GM12878 (cell line): ENCODE measurements at regions not wholly inside any gene's neighbourhood (a gene's known extent, or its start where the extent isn't known, plus 50 kb on each side); places are given as distances from the start of the nearest gene placed in this dataset.

Source experiments
- ATAC-seq: fragments of 200-7000 bp; cut with Tn5 transposase; 3 replicates; pipeline ENCODE4 v1.9.1; 2020; ENCODE audit warnings: mild to moderate bottlenecking, moderate library complexity
- BruUV-seq: library from RNA; stranded (reverse); fragments of 400-500 nt; replicated peaks from 2 replicates; lab custom pipeline; 2021; lab: Mats Ljungman, UMichigan
- CTCF ChIA-PET: fragments of 300-600 bp; sonication (Branson Sonifier 250); formaldehyde crosslinking; extraction: SDS; loops from one replicate; lab custom pipeline; 2021; ENCODE audit warnings: inconsistent platforms; lab: Yijun Ruan, JAX
- POLR2A ChIA-PET: fragments of 350-600 bp; formaldehyde crosslinking; extraction: SDS; loops from one replicate; lab custom pipeline; 2021; ENCODE audit warnings: inconsistent platforms; lab: Charles Lee
- RAD21 ChIA-PET: fragments of 300-600 bp; sonication (Branson Sonifier 250); formaldehyde crosslinking; loops from one replicate; lab custom pipeline; 2023; ENCODE audit warnings: antibody characterized with exemption; ENCODE audit not compliant: unreplicated experiment; lab: Charles Lee
- SMC1A ChIA-PET: fragments of 300-600 bp; sonication (Branson Sonifier 250); formaldehyde crosslinking; loops from one replicate; lab custom pipeline; 2023; ENCODE audit not compliant: unreplicated experiment, uncharacterized antibody; lab: Charles Lee
- DNase-seq: peaks from one replicate; pipeline ENCODE4 v3.0.0-alpha.2; 2011; ENCODE audit warnings: low read depth, low spot score
- FAIRE-seq: peaks from 3 replicates; lab custom pipeline; 2011; peaks lifted over from hg19 to GRCh38; lab: Jason Lieb, UNC
- H2AFZ ChIP-seq: 2 replicates; pipeline ENCODE4 v1.6.0; 2011; ENCODE audit warnings: low read depth, low read length, control low read depth; ENCODE audit not compliant: control insufficient read depth
- H3K27ac ChIP-seq: 2 replicates; pipeline ENCODE4 v1.5.1; 2011; ENCODE audit warnings: control low read depth; ENCODE audit not compliant: control insufficient read depth, insufficient read depth
- H3K27me3 ChIP-seq, 2 experiments: replicated peaks in 1 of 2; 2 replicates each; pipeline versions ENCODE4 v1.6.0 to v1.6.1; 2011; ENCODE audit warnings: low read length in 1 of 2; ENCODE audit not compliant: control insufficient read depth in 2 of 2, insufficient read depth in 2 of 2
- H3K36me3 ChIP-seq, 2 experiments: 2 replicates each; pipeline ENCODE4 v1.5.1; 2011; ENCODE audit warnings: low read length in 1 of 2; ENCODE audit not compliant: control insufficient read depth in 2 of 2, insufficient read depth in 2 of 2
- H3K4me1 ChIP-seq: 2 replicates; pipeline ENCODE4 v1.6.1; 2011; ENCODE audit warnings: mild to moderate bottlenecking, low read length, moderate library complexity, mixed read lengths; ENCODE audit not compliant: control insufficient read depth, insufficient read depth
- H3K4me2 ChIP-seq: 2 replicates; pipeline ENCODE4 v1.6.0; 2011; ENCODE audit warnings: control low read depth; ENCODE audit not compliant: control insufficient read depth, insufficient read depth
- H3K4me3 ChIP-seq: fragments of 200-600 bp; sonication (generic); 2 replicates; pipeline ENCODE4 v1.5.1; 2016
- H3K79me2 ChIP-seq: 2 replicates; pipeline ENCODE4 v1.6.0; 2011; ENCODE audit warnings: low read length; ENCODE audit not compliant: control insufficient read depth, insufficient read depth
- H3K9ac ChIP-seq: 2 replicates; pipeline ENCODE4 v1.8.0; 2011; ENCODE audit warnings: low read length, control low read depth, mixed read lengths; ENCODE audit not compliant: control insufficient read depth, insufficient read depth
- H3K9me3 ChIP-seq: replicated peaks from 3 replicates; pipeline ENCODE4 v1.5.1; 2011; ENCODE audit warnings: mild to moderate bottlenecking, low read length; ENCODE audit not compliant: control insufficient read depth, insufficient read depth
- H4K20me1 ChIP-seq: 2 replicates; pipeline ENCODE4 v1.6.0; 2011; ENCODE audit not compliant: control insufficient read depth, insufficient read depth
- CBX3 ChIP-seq: fragments of 200-600 bp; sonication (generic); IDR thresholded peaks from 2 replicates; pipeline ENCODE4 v1.6.1; 2016; ENCODE audit warnings: low read depth, borderline replicate concordance
- CTCF ChIP-seq, 3 experiments: IDR thresholded peaks in 2 of 3; conservative IDR thresholded peaks in 1 of 3; 2 replicates each; pipeline ENCODE4 v1.5.1; 2011; ENCODE audit warnings: low read depth in 3 of 3, low read length in 3 of 3, mild to moderate bottlenecking in 3 of 3, control low read depth in 2 of 3, moderate library complexity in 2 of 3, inconsistent platforms in 1 of 3, mixed read lengths in 1 of 3; ENCODE audit not compliant: control insufficient read depth in 2 of 3, insufficient read depth in 1 of 3; ENCODE audit errors: extremely low read depth in 1 of 3
- E2F8 ChIP-seq: fragments of 450-650 bp; IDR thresholded peaks from 2 replicates; pipeline ENCODE4 v1.6.1; 2018; ENCODE audit warnings: mild to moderate bottlenecking, low read depth, moderate library complexity; ENCODE audit not compliant: partially characterized antibody
- RAD21 ChIP-seq: IDR thresholded peaks from 2 replicates; pipeline ENCODE4 v1.6.1; 2011; ENCODE audit warnings: mild to moderate bottlenecking, low read depth, low read length, moderate library complexity; ENCODE audit not compliant: insufficient read depth
- RB1 ChIP-seq: fragments of 450-650 bp; formaldehyde crosslinking; IDR thresholded peaks from 2 replicates; pipeline ENCODE4 v1.6.1; 2017; ENCODE audit warnings: mild to moderate bottlenecking, borderline replicate concordance
- RUNX3 ChIP-seq: IDR thresholded peaks from 2 replicates; pipeline ENCODE4 v1.6.1; 2012; ENCODE audit warnings: low read length, inconsistent platforms
- SREBF1 ChIP-seq: IDR thresholded peaks from 2 replicates; pipeline ENCODE4 v1.6.1; 2012; ENCODE audit warnings: mild to moderate bottlenecking, low read length
- STAT1 ChIP-seq: fragments of 450-650 bp; conservative IDR thresholded peaks from 2 replicates; pipeline ENCODE4 v1.6.1; 2014; ENCODE audit warnings: antibody characterized with exemption, mild to moderate bottlenecking
- WRNIP1 ChIP-seq: IDR thresholded peaks from 2 replicates; pipeline ENCODE4 v1.6.1; 2011; ENCODE audit warnings: low read depth, low read length, improper control_type of control experiment, borderline replicate concordance
- WGBS: methylation state at CpG from one replicate; pipeline ENCODE4 v1.1.6; 2016; ENCODE audit warnings: low lambda C conversion rate; ENCODE audit not compliant: insufficient replicate concordance, insufficient coverage; ENCODE audit errors: missing lambda C conversion rate; 5-methylcytosine and 5-hydroxymethylcytosine counted together
- in situ Hi-C: fragments of 300-500 bp; cut with MboI; formaldehyde crosslinking; loops from 9 replicates; pipeline ENCODE4 v1.14.3; 2018; ENCODE audit warnings: mixed read lengths
- intact Hi-C: fragments of 100-400 bp; cut with micrococcal nuclease; formaldehyde crosslinking; loops from one replicate; pipeline ENCODE4 v1.14.2; 2022; ENCODE audit not compliant: unreplicated experiment

DNA sequence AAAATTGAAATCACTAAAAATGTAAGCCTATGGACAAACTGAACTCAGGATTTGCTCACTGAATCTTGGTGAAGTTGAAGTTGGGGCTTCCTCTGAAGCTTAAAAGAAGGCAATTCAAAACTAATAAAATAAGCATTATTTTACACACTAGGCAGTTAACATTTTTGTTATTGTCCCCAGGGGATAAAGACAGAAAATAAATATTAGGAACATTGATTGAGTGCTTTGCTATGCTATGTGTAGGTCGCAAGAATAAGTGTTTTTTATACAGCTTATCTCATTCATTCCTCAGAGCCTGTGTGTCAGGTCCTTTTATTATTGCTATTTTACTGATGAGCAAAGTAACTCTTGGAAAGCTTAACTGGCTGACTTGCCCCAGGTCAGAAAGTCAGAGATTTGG, 82.2 kb downstream of the ZNF608 start:
- H2AFZ ChIP-seq = no peak overlapping the region
- TF ChIP-seq CBX3 (no peak), RB1 (no peak), CTCF (IDR thresholded peaks at IDR 0.05 in 2 of 3, conservative IDR thresholded peaks at IDR 0.05 in 1 of 3; ENCODE audit: control insufficient read depth in 2 of 3, extremely low read depth in 1 of 3, insufficient read depth in 1 of 3, low read depth in 3 of 3, low read length in 3 of 3) (no peak), RUNX3 (no peak), E2F8 (no peak), STAT1 (no peak), SREBF1 (no peak), WRNIP1 (no peak), RAD21 (no peak)
- in situ Hi-C loops = no loop called here
- no peaks in the 10 kb centered on the region for H3K27me3 ChIP-seq
- H4K20me1 ChIP-seq = no peaks in the 10 kb centered on the region
- H3K4me3 ChIP-seq = no peak overlapping the region
- FAIRE-seq (no peak), DNase-seq (no peak), ATAC-seq (no peak)
- no peaks in the 10 kb centered on the region for H3K9me3 ChIP-seq
- no peaks in the 10 kb centered on the region for H3K36me3 ChIP-seq
- SMC1A ChIA-PET = interaction anchor here (0.9 to 2.1 kb wide), 7 partner anchors 11 to 81 kb away, joined by 3 to 8 read pairs (median 4); no protein-coding TSS in a partner anchor
- H3K9ac ChIP-seq = no peak overlapping the region
- peaks cover 8% of the 10 kb centered on the region; the same call in 1 of the 2 replicates for H3K4me1 ChIP-seq
- RAD21 ChIA-PET = no interaction called here
- H3K79me2 ChIP-seq = peaks cover 2% of the 10 kb centered on the region
- no peak overlapping the region for H3K4me2 ChIP-seq
- POLR2A ChIA-PET = no interaction called here
- intact Hi-C loops = no loop called here
- CTCF ChIA-PET = interaction anchor here (1.1 to 1.4 kb wide), 2 partner anchors 11 to 18 kb away, joined by 3 to 4 read pairs; no protein-coding TSS in a partner anchor
- no peak overlapping the region for H3K27ac ChIP-seq
- no TSS peak for BruUV-seq
- WGBS = 40% methylated on average over 1 of the region's 1 CpG
